Endometrial microvascular endothelial cells (primary cell): ENCODE measurements at regions not wholly inside any gene's neighbourhood (a gene's known extent, or its start where the extent isn't known, plus 50 kb on each side); places are given as distances from the start of the nearest gene placed in this dataset.

Source experiments
- in situ Hi-C: cut with HindIII; loops from 2 replicates; pipeline ENCODE4 v1.10.0; 2017; ENCODE audit warnings: low sequenced_read_pairs, low pct_unique_long_range_greater_than_20kb; ENCODE audit errors: inconsistent ontology term

- in situ Hi-C loops, result no loop called here
Measured at GRCh38 chr16:65655802-65656201, 533.9 kb upstream of the CDH11 start.

GRCh38 chr16:65648101-65648500 is 526.2 kb upstream of the CDH11 start:
- in situ Hi-C loops, result no loop called here

GRCh38 chr16:65644821-65645220 is 523.0 kb upstream of the CDH11 start:
- in situ Hi-C loops, result no loop called here

- in situ Hi-C loops, result no loop called here
Measured at GRCh38 chr16:65641762-65642289, 520.0 kb upstream of the CDH11 start.

- in situ Hi-C loops, result no loop called here
Measured at GRCh38 chr16:65641049-65641761, 519.3 kb upstream of the CDH11 start.

GRCh38 chr16:65634833-65635232 is 513.0 kb upstream of the CDH11 start:
- in situ Hi-C loops, result no loop called here

- in situ Hi-C loops, result no loop called here
Measured at GRCh38 chr16:65634291-65634690, 512.4 kb upstream of the CDH11 start.

- in situ Hi-C loops, result no loop called here
Measured at GRCh38 chr16:65624666-65625065, 502.8 kb upstream of the CDH11 start.

- in situ Hi-C loops, result no loop called here
Measured at GRCh38 chr16:65624229-65624628, 502.4 kb upstream of the CDH11 start.

- in situ Hi-C loops, result no loop called here
Measured at GRCh38 chr16:65622871-65623270, 501.0 kb upstream of the CDH11 start.

- in situ Hi-C loops, result no loop called here
Measured at GRCh38 chr16:65622151-65622550, 500.3 kb upstream of the CDH11 start.

GRCh38 chr16:65621640-65622039 is 499.8 kb upstream of the CDH11 start:
- in situ Hi-C loops, result no loop called here

- in situ Hi-C loops, result no loop called here
Measured at GRCh38 chr16:65619606-65620005, 497.7 kb upstream of the CDH11 start.

GRCh38 chr16:65618931-65619330 is 497.1 kb upstream of the CDH11 start:
- in situ Hi-C loops, result no loop called here

GRCh38 chr16:65618333-65618732 is 496.5 kb upstream of the CDH11 start:
- in situ Hi-C loops, result no loop called here

GRCh38 chr16:65617421-65617820 is 495.6 kb upstream of the CDH11 start:
- in situ Hi-C loops, result no loop called here

- in situ Hi-C loops, result no loop called here
Measured at GRCh38 chr16:65608455-65608854, 486.6 kb upstream of the CDH11 start.

GRCh38 chr16:65604771-65605170 is 482.9 kb upstream of the CDH11 start:
- in situ Hi-C loops, result no loop called here

GRCh38 chr16:65601781-65602180 is 479.9 kb upstream of the CDH11 start:
- in situ Hi-C loops, result no loop called here

GRCh38 chr16:65600629-65601028 is 478.8 kb upstream of the CDH11 start:
- in situ Hi-C loops, result no loop called here

GRCh38 chr16:65600046-65600445 is 478.2 kb upstream of the CDH11 start:
- in situ Hi-C loops, result no loop called here
